ENCODE measurements at regions not wholly inside any gene's neighbourhood (a gene's known extent, or its start where the extent isn't known, plus 50 kb on each side); places are given as distances from the start of the nearest gene placed in this dataset.

- no peak overlapping the region for H3K27ac ChIP-seq (replicated peaks)
- peak in 1 of 2 experiments; percentile 24 for DNase-seq (ENCODE audit: low read depth in 1 of 2, low spot score in 1 of 2)
- no peak overlapping the region for H3K4me3 ChIP-seq (replicated peaks; ENCODE audit: insufficient read depth, low read length)
- no peaks in the 10 kb centered on the region for H3K27me3 ChIP-seq (ENCODE audit: insufficient read depth, poor library complexity, severe bottlenecking)
- TF ChIP-seq, protein P1, sequence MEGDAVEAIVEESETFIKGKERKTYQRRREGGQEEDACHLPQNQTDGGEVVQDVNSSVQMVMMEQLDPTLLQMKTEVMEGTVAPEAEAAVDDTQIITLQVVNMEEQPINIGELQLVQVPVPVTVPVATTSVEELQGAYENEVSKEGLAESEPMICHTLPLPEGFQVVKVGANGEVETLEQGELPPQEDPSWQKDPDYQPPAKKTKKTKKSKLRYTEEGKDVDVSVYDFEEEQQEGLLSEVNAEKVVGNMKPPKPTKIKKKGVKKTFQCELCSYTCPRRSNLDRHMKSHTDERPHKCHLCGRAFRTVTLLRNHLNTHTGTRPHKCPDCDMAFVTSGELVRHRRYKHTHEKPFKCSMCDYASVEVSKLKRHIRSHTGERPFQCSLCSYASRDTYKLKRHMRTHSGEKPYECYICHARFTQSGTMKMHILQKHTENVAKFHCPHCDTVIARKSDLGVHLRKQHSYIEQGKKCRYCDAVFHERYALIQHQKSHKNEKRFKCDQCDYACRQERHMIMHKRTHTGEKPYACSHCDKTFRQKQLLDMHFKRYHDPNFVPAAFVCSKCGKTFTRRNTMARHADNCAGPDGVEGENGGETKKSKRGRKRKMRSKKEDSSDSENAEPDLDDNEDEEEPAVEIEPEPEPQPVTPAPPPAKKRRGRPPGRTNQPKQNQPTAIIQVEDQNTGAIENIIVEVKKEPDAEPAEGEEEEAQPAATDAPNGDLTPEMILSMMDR (IDR thresholded peaks at IDR 0.05; ENCODE audit: insufficient read depth, low read length), result no peak
- TF ChIP-seq REST (IDR thresholded peaks at IDR 0.05; ENCODE audit: insufficient replicate concordance, low read depth), result no peak
- peak; percentile 52 for TF ChIP-seq SPI1 (IDR thresholded peaks at IDR 0.05; ENCODE audit: borderline replicate concordance, low read depth)
- no peak for TF ChIP-seq POLR2AphosphoS5 (IDR thresholded peaks at IDR 0.05; ENCODE audit: low read depth)
- TF ChIP-seq GABPA (IDR thresholded peaks at IDR 0.05; ENCODE audit: low read depth), result no peak
These were observed 859.0 kb upstream of the SLITRK1 start for GRCh38 chr13:84741253-84741652.

GRCh38 chr13:84739021-84739420 lies 856.7 kb upstream of the SLITRK1 start:
- no peak for DNase-seq (ENCODE audit: low read depth in 1 of 2, low spot score in 1 of 2)
- TF ChIP-seq, protein P1 (IDR thresholded peaks at IDR 0.05; ENCODE audit: insufficient read depth, low read length), result no peak
- TF ChIP-seq SPI1 (IDR thresholded peaks at IDR 0.05; ENCODE audit: borderline replicate concordance, low read depth), result no peak
- TF ChIP-seq POLR2AphosphoS5 (IDR thresholded peaks at IDR 0.05; ENCODE audit: low read depth), result no peak
- Histone ChIP-seq H3K4me3 (replicated peaks; ENCODE audit: insufficient read depth, low read length) (no peak overlapping the region), H3K27me3 (ENCODE audit: insufficient read depth, poor library complexity, severe bottlenecking) (no peaks in the 10 kb centered on the region), H3K27ac (replicated peaks) (no peak overlapping the region)

DNA sequence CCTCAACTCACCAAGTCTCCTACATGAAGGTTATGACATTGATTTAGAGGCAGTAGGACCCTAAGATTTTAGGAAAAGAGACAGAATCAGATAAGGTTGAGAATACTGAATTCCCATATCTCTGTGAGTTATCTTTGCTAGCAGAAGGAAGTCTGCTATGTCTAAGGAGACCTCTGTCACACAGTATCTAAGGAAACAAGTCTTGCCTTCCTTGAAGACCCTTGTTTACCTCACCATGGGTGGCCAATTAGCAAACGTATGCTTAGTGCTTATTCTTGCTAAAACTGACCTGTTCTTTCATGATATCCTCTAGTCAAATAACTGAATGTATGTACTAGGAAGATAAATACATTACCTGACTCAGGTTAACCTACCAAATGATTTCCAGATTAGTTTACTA lies 855.4 kb upstream of the SLITRK1 start:
- no peak overlapping the region for H3K4me3 ChIP-seq (replicated peaks; ENCODE audit: insufficient read depth, low read length)
- H3K27ac ChIP-seq (replicated peaks), result no peak overlapping the region
- H3K27me3 ChIP-seq (ENCODE audit: insufficient read depth, poor library complexity, severe bottlenecking), result no peaks in the 10 kb centered on the region
- DNase-seq (ENCODE audit: low read depth in 1 of 2, low spot score in 1 of 2), result no peak
- TF ChIP-seq GABPA (IDR thresholded peaks at IDR 0.05; ENCODE audit: low read depth), result no peak
- no peak for TF ChIP-seq REST (IDR thresholded peaks at IDR 0.05; ENCODE audit: insufficient replicate concordance, low read depth)
- no peak for TF ChIP-seq SPI1 (IDR thresholded peaks at IDR 0.05; ENCODE audit: borderline replicate concordance, low read depth)
- TF ChIP-seq, protein P1 (IDR thresholded peaks at IDR 0.05; ENCODE audit: insufficient read depth, low read length), result no peak
- TF ChIP-seq POLR2AphosphoS5 (IDR thresholded peaks at IDR 0.05; ENCODE audit: low read depth), result no peak

DNA sequence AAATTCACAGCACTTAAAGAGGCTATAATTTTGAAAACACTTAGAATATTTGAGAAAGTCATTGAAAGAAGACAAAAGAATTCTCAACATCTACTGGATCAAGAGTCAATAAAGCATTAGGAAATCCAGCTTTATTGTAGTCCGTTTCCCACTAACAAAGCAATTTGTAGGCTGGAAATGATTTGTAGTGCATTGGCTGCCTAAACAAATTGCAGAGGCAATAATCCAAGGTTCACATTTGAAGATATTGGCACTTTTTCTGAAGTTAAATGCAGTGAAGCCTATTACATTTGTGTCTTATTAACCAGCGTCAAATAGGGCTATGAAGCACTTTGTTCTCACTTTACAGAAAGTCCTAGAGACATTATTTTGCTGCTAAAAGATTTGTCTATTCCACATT lies 848.1 kb upstream of the SLITRK1 start:
- DNase-seq (ENCODE audit: low read depth in 1 of 2, low spot score in 1 of 2), result no peak
- no peaks in the 10 kb centered on the region for H3K27me3 ChIP-seq (ENCODE audit: insufficient read depth, poor library complexity, severe bottlenecking)
- no peak overlapping the region for H3K27ac ChIP-seq (replicated peaks)
- H3K4me3 ChIP-seq (replicated peaks; ENCODE audit: insufficient read depth, low read length), result no peak overlapping the region
- TF ChIP-seq GABPA (IDR thresholded peaks at IDR 0.05; ENCODE audit: low read depth) (no peak), SPI1 (IDR thresholded peaks at IDR 0.05; ENCODE audit: borderline replicate concordance, low read depth) (no peak), POLR2AphosphoS5 (IDR thresholded peaks at IDR 0.05; ENCODE audit: low read depth) (no peak), REST (IDR thresholded peaks at IDR 0.05; ENCODE audit: insufficient replicate concordance, low read depth) (no peak)
- TF ChIP-seq, protein P1 (IDR thresholded peaks at IDR 0.05; ENCODE audit: insufficient read depth, low read length), result no peak
